ENCODE measurements at regions not wholly inside any gene's neighbourhood (a gene's known extent, or its start where the extent isn't known, plus 50 kb on each side); places are given as distances from the start of the nearest gene placed in this dataset.

- no peak overlapping the region for H3K27ac ChIP-seq (ENCODE audit: low read length)
- no peaks in the 10 kb centered on the region for H3F3A ChIP-seq (ENCODE audit: insufficient read depth, low read length, poor library complexity, severe bottlenecking)
- H2AFZ ChIP-seq (ENCODE audit: low read depth, low read length) = no peak overlapping the region
- no peak for TF ChIP-seq MXI1 (conservative IDR thresholded peaks at IDR 0.05; ENCODE audit: poor library complexity, severe bottlenecking)
- TF ChIP-seq, protein P1, sequence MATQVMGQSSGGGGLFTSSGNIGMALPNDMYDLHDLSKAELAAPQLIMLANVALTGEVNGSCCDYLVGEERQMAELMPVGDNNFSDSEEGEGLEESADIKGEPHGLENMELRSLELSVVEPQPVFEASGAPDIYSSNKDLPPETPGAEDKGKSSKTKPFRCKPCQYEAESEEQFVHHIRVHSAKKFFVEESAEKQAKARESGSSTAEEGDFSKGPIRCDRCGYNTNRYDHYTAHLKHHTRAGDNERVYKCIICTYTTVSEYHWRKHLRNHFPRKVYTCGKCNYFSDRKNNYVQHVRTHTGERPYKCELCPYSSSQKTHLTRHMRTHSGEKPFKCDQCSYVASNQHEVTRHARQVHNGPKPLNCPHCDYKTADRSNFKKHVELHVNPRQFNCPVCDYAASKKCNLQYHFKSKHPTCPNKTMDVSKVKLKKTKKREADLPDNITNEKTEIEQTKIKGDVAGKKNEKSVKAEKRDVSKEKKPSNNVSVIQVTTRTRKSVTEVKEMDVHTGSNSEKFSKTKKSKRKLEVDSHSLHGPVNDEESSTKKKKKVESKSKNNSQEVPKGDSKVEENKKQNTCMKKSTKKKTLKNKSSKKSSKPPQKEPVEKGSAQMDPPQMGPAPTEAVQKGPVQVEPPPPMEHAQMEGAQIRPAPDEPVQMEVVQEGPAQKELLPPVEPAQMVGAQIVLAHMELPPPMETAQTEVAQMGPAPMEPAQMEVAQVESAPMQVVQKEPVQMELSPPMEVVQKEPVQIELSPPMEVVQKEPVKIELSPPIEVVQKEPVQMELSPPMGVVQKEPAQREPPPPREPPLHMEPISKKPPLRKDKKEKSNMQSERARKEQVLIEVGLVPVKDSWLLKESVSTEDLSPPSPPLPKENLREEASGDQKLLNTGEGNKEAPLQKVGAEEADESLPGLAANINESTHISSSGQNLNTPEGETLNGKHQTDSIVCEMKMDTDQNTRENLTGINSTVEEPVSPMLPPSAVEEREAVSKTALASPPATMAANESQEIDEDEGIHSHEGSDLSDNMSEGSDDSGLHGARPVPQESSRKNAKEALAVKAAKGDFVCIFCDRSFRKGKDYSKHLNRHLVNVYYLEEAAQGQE (IDR thresholded peaks at IDR 0.05; ENCODE audit: borderline replicate concordance) = no peak
- TF ChIP-seq TAF1 (IDR thresholded peaks at IDR 0.05; ENCODE audit: low read depth) = no peak
- TF ChIP-seq RAD21 (conservative IDR thresholded peaks at IDR 0.05) = no peak
- H3K4me2 ChIP-seq (ENCODE audit: low read length) = no peak overlapping the region
- H3K27me3 ChIP-seq (ENCODE audit: insufficient read depth, low read depth, low read length) = no peaks in the 10 kb centered on the region
- no peaks in the 10 kb centered on the region for H4K20me1 ChIP-seq (ENCODE audit: insufficient read depth)
- H3K9ac ChIP-seq (ENCODE audit: low read length) = no peak overlapping the region
- no peaks in the 10 kb centered on the region for H3K9me2 ChIP-seq (ENCODE audit: insufficient read depth, low read length)
- H3K79me2 ChIP-seq (replicated peaks; ENCODE audit: insufficient read depth, low read length) = no peaks in the 10 kb centered on the region
- H3K4me3 ChIP-seq (ENCODE audit: low read length) = no peak overlapping the region
- no peaks in the 10 kb centered on the region for H3K9me3 ChIP-seq (ENCODE audit: low read length)
- H3K36me3 ChIP-seq (ENCODE audit: insufficient read depth, low read length) = no peaks in the 10 kb centered on the region
Measured at GRCh38 chr12:42923156-42923555, 333.6 kb upstream of the PRICKLE1 start.

DNA sequence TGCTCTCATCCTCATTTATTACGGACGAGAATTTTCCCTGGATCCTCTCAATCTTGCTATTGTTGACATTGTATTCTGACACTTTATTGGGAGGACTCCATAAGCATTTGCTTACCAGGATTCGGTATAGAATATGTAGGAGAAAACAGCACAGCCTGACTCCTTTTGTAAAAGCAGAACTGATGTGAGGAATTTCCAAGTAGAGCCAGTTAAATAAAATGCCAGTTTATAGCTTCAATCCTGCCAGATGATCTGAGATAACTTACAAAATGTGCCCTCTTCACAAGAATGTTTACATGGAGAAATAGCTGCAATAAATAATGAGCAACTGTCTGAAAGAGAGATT, 332.9 kb upstream of the PRICKLE1 start:
- Histone ChIP-seq H3K27me3 (ENCODE audit: insufficient read depth, low read depth, low read length) (no peaks in the 10 kb centered on the region), H3K9me2 (ENCODE audit: insufficient read depth, low read length) (no peaks in the 10 kb centered on the region), H3K27ac (ENCODE audit: low read length) (no peak overlapping the region), H3K9ac (ENCODE audit: low read length) (no peak overlapping the region), H3K4me2 (ENCODE audit: low read length) (no peak overlapping the region), H2AFZ (ENCODE audit: low read depth, low read length) (no peak overlapping the region), H3F3A (ENCODE audit: insufficient read depth, low read length, poor library complexity, severe bottlenecking) (no peaks in the 10 kb centered on the region), H3K9me3 (ENCODE audit: low read length) (no peaks in the 10 kb centered on the region), H3K79me2 (replicated peaks; ENCODE audit: insufficient read depth, low read length) (no peaks in the 10 kb centered on the region), H3K36me3 (ENCODE audit: insufficient read depth, low read length) (no peaks in the 10 kb centered on the region), H3K4me3 (ENCODE audit: low read length) (no peak overlapping the region), H4K20me1 (ENCODE audit: insufficient read depth) (no peaks in the 10 kb centered on the region)
- TF ChIP-seq EP300 (conservative IDR thresholded peaks at IDR 0.05; ENCODE audit: poor library complexity, severe bottlenecking) (no peak), SMC3 (conservative IDR thresholded peaks at IDR 0.05; ENCODE audit: poor library complexity) (no peak), TAF1 (IDR thresholded peaks at IDR 0.05; ENCODE audit: low read depth) (no peak), MXI1 (conservative IDR thresholded peaks at IDR 0.05; ENCODE audit: poor library complexity, severe bottlenecking) (no peak), RAD21 (conservative IDR thresholded peaks at IDR 0.05) (no peak), POLR2AphosphoS5 (IDR thresholded peaks at IDR 0.05) (no peak), EZH2 (IDR thresholded peaks at IDR 0.05; ENCODE audit: borderline replicate concordance, insufficient read depth, low read length, poor library complexity, severe bottlenecking) (no peak)
- TF ChIP-seq, protein P2, sequence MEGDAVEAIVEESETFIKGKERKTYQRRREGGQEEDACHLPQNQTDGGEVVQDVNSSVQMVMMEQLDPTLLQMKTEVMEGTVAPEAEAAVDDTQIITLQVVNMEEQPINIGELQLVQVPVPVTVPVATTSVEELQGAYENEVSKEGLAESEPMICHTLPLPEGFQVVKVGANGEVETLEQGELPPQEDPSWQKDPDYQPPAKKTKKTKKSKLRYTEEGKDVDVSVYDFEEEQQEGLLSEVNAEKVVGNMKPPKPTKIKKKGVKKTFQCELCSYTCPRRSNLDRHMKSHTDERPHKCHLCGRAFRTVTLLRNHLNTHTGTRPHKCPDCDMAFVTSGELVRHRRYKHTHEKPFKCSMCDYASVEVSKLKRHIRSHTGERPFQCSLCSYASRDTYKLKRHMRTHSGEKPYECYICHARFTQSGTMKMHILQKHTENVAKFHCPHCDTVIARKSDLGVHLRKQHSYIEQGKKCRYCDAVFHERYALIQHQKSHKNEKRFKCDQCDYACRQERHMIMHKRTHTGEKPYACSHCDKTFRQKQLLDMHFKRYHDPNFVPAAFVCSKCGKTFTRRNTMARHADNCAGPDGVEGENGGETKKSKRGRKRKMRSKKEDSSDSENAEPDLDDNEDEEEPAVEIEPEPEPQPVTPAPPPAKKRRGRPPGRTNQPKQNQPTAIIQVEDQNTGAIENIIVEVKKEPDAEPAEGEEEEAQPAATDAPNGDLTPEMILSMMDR (IDR thresholded peaks at IDR 0.05; ENCODE audit: poor library complexity, severe bottlenecking) = no peak
- TF ChIP-seq, protein P1 (IDR thresholded peaks at IDR 0.05; ENCODE audit: borderline replicate concordance) = no peak
